Left colon (tissue), 2 donors: ENCODE measurements at regions not wholly inside any gene's neighbourhood (a gene's known extent, or its start where the extent isn't known, plus 50 kb on each side); places are given as distances from the start of the nearest gene placed in this dataset.
"Not testable (repeated sequence)": the region's sequence is repeated elsewhere in the genome, so short reads cannot be mapped to it uniquely, and the experiment has no call there.

Experiments used
- ATAC-seq: fragments of 200-7000 bp; cut with Tn5 transposase; one replicate; pipeline ENCODE4 v1.9.1; 2020; ENCODE audit warnings: mild to moderate bottlenecking, moderate library complexity
- DNase-seq, 2 donors: peaks; one replicate each; pipeline ENCODE4 v3.0.0-alpha.2; 2020
- intact Hi-C, 2 donors: fragments of 100-400 bp; cut with DNase I in 1 of 2; cut with micrococcal nuclease in 1 of 2; formaldehyde crosslinking; loops; one replicate each; pipeline versions ENCODE4 v1.11.2 to v1.14.0; 2022; cut with DNase I, micrococcal nuclease
- donor health status: DM: no; HTN: no; CAD: no.
- donor health status: DM: yes; HTN: yes; CAD: no.

GRCh38 chr11:71091506-71092265 is 160.7 kb downstream of the SHANK2 start:
- intact Hi-C loops, result no loop called here
- DNase-seq, result no peak
- no peak for ATAC-seq

DNA sequence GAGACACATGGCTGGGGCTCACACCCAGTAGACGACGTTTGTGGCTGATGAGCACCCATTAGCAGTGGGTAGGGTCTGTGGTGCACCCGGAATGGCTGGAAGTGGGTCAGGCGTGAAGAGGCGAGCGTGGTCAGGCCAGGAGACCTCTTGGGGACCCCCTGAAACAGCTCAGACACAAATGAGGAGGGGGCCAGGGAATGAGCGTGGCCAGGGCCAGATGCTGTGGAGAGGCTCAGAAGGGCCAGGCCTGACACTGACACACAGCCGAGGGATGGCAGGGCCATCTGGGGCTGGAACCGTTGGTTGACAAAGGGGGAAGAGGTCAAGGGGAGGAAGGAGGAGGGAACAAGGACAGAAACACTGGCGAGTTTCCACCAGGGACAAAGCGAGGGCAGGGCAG is 162.8 kb downstream of the SHANK2 start:
- no peak for ATAC-seq

DNA sequence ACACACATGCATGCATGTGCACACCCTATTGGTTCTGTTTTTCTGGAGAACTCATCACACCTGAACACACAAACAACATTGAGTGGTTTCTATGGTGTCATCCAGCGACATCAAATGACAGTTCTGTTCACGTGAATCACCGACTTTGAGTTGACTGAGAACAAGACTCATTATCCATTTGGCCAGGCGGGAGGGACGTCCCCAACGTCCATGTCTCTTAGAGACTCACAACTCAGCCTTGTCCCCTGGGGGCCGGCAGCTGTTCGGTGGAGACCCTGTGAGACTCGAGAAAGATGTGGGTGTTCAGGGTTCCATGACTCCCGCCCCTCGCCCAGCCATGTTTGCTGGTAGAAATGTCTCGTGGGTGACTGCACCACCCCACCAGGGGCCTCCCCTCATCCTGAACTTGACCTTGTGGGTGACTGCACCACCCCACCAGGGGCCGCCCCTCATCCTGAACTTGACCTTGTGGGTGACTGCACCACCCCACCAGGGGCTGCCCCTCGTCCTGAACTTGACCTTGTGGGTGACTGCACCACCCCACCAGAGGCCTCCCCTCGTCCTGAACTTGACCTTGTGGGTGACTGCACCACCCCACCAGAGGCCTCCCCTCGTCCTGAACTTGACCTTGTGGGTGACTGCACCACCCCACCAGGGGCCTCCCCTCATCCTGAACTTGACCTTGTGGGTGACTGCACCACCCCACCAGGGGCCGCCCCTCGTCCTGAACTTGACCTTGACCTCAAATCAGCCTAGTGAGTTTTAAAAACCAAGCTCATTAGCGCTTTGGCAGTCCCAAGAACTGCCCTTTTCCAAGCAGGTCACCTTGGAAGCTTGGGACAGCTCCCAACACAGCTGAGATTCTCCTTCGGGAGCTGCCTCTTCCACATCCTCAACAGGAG is 163.8 kb downstream of the SHANK2 start:
- intact Hi-C loops, ATAC-seq, DNase-seq: not testable (repeated sequence)

More for the DNA sequence above, 162.8 kb downstream of the SHANK2 start:
- intact Hi-C loops, result no loop called here
- DNase-seq, result no peak

- intact Hi-C loops, result no loop called here
- ATAC-seq (peak; percentile 38), DNase-seq (peak in 1 of 2 donors; percentile 29)
Observed at GRCh38 chr11:71086687-71087258, 165.6 kb downstream of the SHANK2 start.

DNA sequence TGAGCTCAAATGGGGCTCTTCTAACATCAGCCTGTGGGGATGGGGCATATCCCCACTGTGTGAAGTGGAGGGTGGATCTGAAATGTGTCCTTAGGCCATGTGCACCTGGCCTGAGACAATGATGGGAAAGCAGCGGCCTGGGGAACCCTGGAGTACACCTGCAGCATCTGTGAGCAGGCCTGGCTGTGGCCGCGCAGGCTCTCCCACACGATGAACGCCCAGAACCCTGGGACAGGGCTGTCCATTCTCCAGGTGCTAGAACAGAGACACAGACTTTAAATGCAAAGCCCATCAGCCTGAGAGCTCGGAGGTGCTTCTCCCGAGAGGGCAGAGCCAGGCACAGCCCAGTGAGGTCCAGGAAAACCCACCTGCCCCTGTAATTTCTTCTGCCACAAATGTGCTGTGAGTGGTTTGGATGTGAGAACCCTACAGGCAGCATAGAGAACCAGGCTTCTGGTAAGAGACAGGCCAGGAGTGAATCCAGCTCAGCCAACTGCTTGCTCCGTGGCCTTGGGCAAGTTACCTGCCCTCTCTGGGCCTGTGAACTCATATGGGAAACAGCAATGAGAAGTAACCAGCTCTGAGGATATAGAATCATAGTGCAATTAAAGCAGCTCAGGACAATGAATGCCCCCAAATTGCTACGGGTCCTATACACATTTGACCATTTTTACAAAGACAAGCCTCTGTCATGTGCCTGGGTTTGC is 167.9 kb downstream of the SHANK2 start:
- ATAC-seq, result no peak
- intact Hi-C loops, result no loop called here
- DNase-seq, result no peak

GRCh38 chr11:71083105-71083504 is 169.3 kb downstream of the SHANK2 start:
- intact Hi-C loops, result no loop called here
- no peak for DNase-seq
- no peak for ATAC-seq

- ATAC-seq (no peak), DNase-seq (no peak)
- intact Hi-C loops, result no loop called here
Observed at GRCh38 chr11:71082454-71082853, 169.9 kb downstream of the SHANK2 start.

DNA sequence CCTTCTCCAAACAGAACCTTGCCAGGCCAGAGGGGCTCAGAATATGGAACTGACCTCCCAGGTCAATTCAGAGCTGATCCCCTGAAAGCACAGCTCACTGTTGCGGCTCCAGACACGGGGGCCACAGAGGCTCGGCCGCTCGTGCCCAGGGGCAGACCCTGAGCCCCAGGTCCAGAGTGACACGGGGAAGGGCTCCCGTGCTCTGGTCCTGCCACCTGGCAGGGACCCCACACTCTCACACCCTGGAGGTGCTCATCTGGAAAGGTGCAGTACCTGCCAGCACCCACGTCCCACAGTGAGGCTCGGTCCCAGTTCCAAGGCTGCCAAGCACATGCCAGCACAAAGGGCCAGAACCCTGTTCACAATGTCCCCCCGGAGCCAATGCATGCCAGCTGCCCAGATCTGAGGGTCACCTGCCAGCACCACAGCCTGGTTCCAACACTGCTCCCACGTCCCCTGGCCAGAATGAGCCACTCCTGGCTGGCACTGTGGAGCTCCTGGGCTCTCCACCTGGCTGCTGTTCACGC is 170.6 kb downstream of the SHANK2 start:
- no peak for DNase-seq
- intact Hi-C loops, result no loop called here
- ATAC-seq, result no peak

GRCh38 chr11:71080239-71081097 is 171.9 kb downstream of the SHANK2 start:
- intact Hi-C loops, result no loop called here
- ATAC-seq (peak; percentile 82), DNase-seq (peak; percentile 53 to 78)

GRCh38 chr11:71079795-71080194 is 172.6 kb downstream of the SHANK2 start:
- intact Hi-C loops, result no loop called here
- DNase-seq, result no peak
- peak; percentile 11 for ATAC-seq

- DNase-seq, result no peak
- ATAC-seq, result peak; percentile 27
- intact Hi-C loops, result no loop called here
Observed at GRCh38 chr11:71078482-71078881, 173.9 kb downstream of the SHANK2 start.

GRCh38 chr11:71076525-71077304 is 175.7 kb downstream of the SHANK2 start:
- DNase-seq (no peak), ATAC-seq (no peak)
- intact Hi-C loops, result no loop called here

- no peak for ATAC-seq
- intact Hi-C loops, result no loop called here
- DNase-seq, result no peak
Observed at GRCh38 chr11:71075871-71076420, 176.4 kb downstream of the SHANK2 start.

- intact Hi-C loops, result no loop called here
- ATAC-seq (no peak), DNase-seq (no peak)
Observed at GRCh38 chr11:71075116-71075720, 177.2 kb downstream of the SHANK2 start.

GRCh38 chr11:71071736-71072509 is 180.5 kb downstream of the SHANK2 start:
- intact Hi-C loops, result no loop called here
- DNase-seq (no peak), ATAC-seq (no peak)
